ENCODE measurements at regions not wholly inside any gene's neighbourhood (a gene's known extent, or its start where the extent isn't known, plus 50 kb on each side); places are given as distances from the start of the nearest gene placed in this dataset.
"Not testable (repeated sequence)": the region's sequence is repeated elsewhere in the genome, so short reads cannot be mapped to it uniquely, and the experiment has no call there.

DNA sequence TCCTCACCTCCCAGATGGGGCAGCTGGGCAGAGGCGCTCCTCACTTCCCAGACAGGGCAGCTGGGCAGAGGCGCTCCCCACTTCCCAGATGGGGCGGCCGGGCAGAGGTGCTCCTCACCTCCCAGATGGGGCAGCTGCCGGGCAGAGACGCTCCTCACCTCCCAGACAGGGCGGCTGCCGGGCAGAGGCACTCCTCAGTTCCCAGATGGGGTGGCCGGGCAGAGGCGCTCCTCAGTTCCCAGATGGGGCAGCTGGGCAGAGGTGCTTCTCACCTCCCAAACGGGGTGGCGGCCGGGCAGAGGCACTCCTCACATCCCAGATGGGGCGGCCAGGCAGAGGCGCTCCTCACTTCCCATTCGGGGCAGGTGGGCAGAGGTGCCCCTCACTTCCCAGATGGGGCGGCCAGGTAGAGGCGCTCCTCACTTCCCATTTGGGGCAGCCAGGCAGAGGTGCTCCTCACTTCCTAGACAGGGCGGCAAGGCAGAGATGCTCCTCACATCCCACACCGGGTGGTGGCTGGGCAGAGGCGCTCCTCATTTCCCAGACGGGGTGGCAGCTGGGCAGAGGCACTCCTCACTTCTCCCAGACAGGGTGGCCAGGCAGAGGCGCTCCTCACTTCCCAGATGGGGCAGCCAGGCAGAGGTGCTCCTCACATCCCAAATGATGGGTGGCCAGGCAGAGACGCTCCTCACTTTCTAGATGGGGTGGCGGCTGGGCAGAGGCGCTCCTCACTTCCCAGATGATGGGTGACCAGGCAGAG, 668.1 kb downstream of the NUP35 start:
- TF ChIP-seq MEF2A (IDR thresholded peaks at IDR 0.05; ENCODE audit: control insufficient read depth, low read depth, low read length); SREBF2 (CRISPR knock-in tag; IDR thresholded peaks at IDR 0.05); KHSRP (IDR thresholded peaks at IDR 0.05); ATF1 (CRISPR knock-in tag; IDR thresholded peaks at IDR 0.05); ATF1 (tag; IDR thresholded peaks at IDR 0.05); ZNF717 (CRISPR knock-in tag; IDR thresholded peaks at IDR 0.05): not testable (repeated sequence)
